Head of caudate nucleus (tissue), 42 donors: ENCODE measurements at regions not wholly inside any gene's neighbourhood (a gene's known extent, or its start where the extent isn't known, plus 50 kb on each side); places are given as distances from the start of the nearest gene placed in this dataset.
"Not testable (repeated sequence)": the region's sequence is repeated elsewhere in the genome, so short reads cannot be mapped to it uniquely, and the experiment has no call there.

Experiments used
- DNase-seq, 42 donors: peaks; one replicate each; pipeline versions ENCODE4 v3.0.0 to v3.0.0-alpha.2; 2020 to 2021; ENCODE audit warnings: mixed read lengths in 7 of 42
- intact Hi-C: fragments of 100-400 bp; cut with DNase I; formaldehyde crosslinking; loops from one replicate; pipeline ENCODE4 v1.15.0; 2022

DNA sequence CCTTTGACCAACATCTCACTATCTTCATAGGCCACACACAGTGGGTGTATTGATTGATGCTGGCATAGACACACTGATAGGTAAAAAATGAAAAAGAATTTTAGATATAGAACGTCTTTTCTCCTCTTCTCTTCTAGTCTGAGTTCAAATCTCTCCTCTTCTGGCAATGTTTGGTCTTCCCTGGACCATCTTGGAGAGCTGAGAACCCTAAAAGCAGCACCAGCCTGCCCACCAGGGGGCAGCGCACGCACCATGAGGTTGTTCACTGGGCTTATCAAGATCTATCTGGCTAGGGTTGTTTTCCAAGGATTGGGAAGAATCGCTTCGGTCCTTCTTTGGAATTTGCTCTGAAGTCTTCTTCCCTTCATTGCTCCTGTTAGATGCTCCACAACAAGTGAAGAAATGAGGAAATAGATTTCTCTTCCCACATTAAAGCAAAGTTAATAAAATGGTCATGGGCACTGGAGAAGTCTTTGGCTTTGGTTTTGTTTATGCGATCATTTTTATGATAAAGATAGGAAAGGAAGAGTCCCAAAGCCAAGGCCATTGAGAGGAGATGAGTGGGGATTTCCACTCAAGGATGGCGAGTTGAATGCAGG is 104.0 kb upstream of the OLIG2 start:
- DNase-seq, result peak in 32 of 42 donors; percentile 9 to 77 (median 39)
- intact Hi-C loops, result no loop called here

DNA sequence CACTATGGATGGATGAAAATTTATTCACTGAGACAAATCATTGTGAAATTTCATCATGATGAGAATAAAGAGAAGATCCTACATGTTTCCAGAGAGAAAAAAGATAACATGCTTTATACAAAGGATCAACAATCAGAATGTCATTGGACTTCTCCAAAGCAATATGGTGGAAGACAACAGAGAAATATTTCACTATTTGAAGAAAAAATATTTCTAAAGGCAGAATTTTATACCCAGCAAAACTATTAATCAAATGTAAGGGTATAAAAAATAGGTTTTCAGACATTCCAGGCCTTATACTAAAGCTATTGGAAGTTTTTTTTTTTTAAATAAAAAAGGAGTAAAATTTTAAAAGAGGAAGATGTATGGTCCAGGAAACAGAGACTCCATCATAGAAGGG is 100.6 kb upstream of the OLIG2 start:
- no peak for DNase-seq
- intact Hi-C loops, result no loop called here

GRCh38 chr21:32929633-32930038 is 96.1 kb upstream of the OLIG2 start:
- DNase-seq, result no peak
- intact Hi-C loops, result no loop called here

- peak in 1 of 42 donors; percentile 20 for DNase-seq
- intact Hi-C loops, result no loop called here
Observed at GRCh38 chr21:32930673-32931072, 95.1 kb upstream of the OLIG2 start.

GRCh38 chr21:32934068-32934467 is 91.7 kb upstream of the OLIG2 start:
- intact Hi-C loops, result not testable (repeated sequence)
- DNase-seq, result peak in 1 of 42 donors; percentile 18

GRCh38 chr21:32934829-32935228 is 90.9 kb upstream of the OLIG2 start:
- intact Hi-C loops, result loop anchor here (5.0 kb wide), 1 partner anchor 192 kb away; no protein-coding TSS in a partner anchor
- DNase-seq, result peak in 1 of 42 donors; percentile 8

- intact Hi-C loops, result loop anchor here (10.0 kb wide), 1 partner anchor 84 kb away; the partner anchor contains the start of gene OLIG2
- DNase-seq, result peak in 40 of 42 donors; percentile 19 to 86 (median 56)
Observed at GRCh38 chr21:32940079-32941014, 85.4 kb upstream of the OLIG2 start.

DNA sequence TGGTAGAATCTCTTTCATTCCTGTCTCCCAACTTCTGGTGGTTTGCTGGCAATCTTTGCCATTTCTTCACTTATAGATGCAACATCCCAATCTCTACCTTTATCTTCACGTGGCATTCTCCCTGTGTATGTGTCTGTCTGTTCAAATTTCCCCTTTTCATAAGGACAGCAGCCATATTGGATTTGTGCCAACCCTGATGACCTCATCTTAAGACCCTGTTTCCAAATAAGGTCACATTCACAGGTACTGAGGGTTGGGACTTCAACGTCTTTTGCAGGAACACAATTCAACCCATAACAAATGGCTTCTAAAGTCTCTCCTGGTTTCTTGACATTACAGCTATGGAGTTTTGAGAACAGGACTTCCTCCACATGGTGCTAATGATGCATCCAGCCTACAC is 84.5 kb upstream of the OLIG2 start:
- no peak for DNase-seq
- intact Hi-C loops, result loop anchor here (10.0 kb wide), 1 partner anchor 84 kb away; the partner anchor contains the start of gene OLIG2

DNA sequence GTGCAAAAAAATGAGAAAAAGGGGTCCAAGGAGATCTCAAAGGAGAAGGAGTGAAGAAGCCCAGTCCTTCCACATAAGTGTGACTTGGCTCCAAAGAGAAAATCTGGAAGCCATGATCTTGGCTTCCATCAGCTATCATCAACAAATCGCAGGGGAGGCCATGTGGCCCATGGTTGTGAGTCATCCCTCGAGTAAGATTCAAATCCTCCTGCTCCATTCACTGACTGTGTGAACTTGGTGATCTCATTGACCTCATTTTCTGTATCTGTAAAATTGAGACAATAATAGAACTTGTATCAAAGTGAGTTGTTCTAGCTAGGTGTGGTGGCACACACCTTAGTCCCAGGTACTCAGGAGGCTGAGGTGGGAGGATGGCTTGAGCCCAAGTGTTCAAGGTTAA is 79.1 kb upstream of the OLIG2 start:
- no peak for DNase-seq
- intact Hi-C loops, result loop anchor here (10.0 kb wide), 1 partner anchor 78 kb away; the partner anchor contains the start of gene OLIG2

- DNase-seq, result no peak
- intact Hi-C loops, result loop anchor here (10.0 kb wide), 1 partner anchor 77 kb away; the partner anchor contains the start of gene OLIG2
Observed at GRCh38 chr21:32947736-32948135, 78.0 kb upstream of the OLIG2 start.

DNA sequence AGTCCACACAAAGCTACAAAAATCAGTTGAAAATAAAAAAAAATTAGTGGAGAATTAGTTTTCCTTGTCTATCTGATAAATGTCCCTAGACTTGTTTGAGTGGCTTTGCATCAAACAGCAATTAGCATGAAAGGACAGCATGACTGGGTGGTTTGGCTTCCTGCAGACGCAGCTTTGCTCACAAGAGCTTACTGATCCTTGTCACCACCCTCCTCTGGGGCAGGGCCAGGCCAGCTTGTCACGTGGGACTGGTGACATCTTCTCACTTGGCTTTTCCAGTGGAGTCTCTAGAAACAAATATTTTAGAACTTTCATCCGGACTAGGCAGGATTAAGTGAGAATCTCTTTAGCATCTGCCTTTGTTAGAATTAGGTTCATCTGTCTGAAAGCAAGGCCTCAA is 76.0 kb upstream of the OLIG2 start:
- intact Hi-C loops, result loop anchor here (10.0 kb wide), 1 partner anchor 75 kb away; the partner anchor contains the start of gene OLIG2
- DNase-seq, result peak in 21 of 42 donors; percentile 51 to 86 (median 75)

GRCh38 chr21:32951041-32951440 is 74.7 kb upstream of the OLIG2 start:
- intact Hi-C loops, result no loop called here
- no peak for DNase-seq

DNA sequence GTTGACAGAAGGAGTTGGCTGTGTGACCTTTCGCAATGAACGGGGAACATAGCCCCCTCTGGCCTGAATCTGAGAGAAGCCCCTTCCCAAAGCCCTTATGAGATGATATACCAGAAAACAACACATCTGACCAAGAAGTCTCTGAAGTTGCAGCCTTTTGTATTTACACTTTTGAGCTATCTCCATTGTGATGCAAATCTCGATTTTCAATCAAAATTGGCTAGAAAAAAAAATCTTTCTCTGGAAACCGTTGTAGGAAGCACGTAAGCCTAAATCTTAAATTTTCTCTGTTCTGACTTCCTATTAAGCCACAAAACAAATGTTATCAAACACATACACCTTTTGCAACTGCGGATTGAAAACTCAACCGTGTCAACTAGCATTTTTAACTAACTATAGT is 71.4 kb upstream of the OLIG2 start:
- intact Hi-C loops, result no loop called here
- DNase-seq, result no peak

GRCh38 chr21:32955311-32956060 is 70.2 kb upstream of the OLIG2 start:
- peak in 25 of 42 donors; percentile 10 to 78 (median 38) for DNase-seq
- intact Hi-C loops, result no loop called here

GRCh38 chr21:32956061-32956656 is 69.6 kb upstream of the OLIG2 start:
- intact Hi-C loops, result no loop called here
- DNase-seq, result peak in 1 of 42 donors; percentile 18

GRCh38 chr21:32957545-32957944 is 68.2 kb upstream of the OLIG2 start:
- no peak for DNase-seq
- intact Hi-C loops, result no loop called here

DNA sequence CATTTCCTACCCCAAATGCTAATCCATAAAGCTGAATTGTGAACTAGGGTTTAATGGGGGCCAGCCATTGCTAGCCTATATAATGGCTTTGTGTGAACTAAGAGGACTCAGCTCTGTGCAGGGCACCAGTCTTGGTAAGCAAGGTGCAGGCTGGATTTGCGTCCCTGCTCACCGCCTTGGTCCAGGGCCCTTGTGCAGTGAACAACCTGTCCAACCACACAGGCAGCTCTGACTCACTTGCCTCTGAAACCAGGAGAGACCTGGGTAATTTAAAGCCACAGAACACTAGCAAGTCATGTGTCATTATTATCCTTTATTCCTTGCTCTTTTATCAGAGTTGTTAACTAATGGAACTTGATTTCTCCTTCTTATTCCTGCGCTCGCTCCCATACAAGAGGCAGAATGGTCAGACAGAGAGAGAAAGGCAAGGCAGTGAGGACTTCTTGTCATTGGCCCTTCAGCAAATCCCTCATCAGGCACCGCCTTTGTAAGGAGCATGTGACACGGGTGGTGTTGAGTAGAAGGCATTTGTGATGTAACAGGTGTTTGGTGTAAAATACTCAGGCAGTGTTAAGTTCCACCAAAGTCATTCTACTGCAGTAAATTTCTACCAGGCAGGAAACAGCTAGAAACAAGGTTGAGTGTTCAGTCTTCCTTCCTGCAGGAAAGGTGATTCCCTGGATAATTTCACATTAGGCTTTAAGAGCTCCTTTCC is 67.3 kb upstream of the OLIG2 start:
- intact Hi-C loops, result no loop called here
- DNase-seq, result no peak

GRCh38 chr21:32962268-32962667 is 63.5 kb upstream of the OLIG2 start:
- DNase-seq, result no peak
- intact Hi-C loops, result no loop called here
